ENCODE measurements at regions not wholly inside any gene's neighbourhood (a gene's known extent, or its start where the extent isn't known, plus 50 kb on each side); places are given as distances from the start of the nearest gene placed in this dataset.

GRCh38 chr2:126790987-126791780 lies 107.5 kb upstream of the TEX51 start:
- DNase-seq (ENCODE audit: low read depth), result no peak
- H3K4me3 ChIP-seq (ENCODE audit: low read depth, low read length), result no peak overlapping the region
- no peak for TF ChIP-seq MAX (IDR thresholded peaks at IDR 0.05; ENCODE audit: low read depth, low read length)
- no peak for TF ChIP-seq CTCF (IDR thresholded peaks at IDR 0.05; ENCODE audit: low read depth, low read length)
- TF ChIP-seq MYC (IDR thresholded peaks at IDR 0.05; ENCODE audit: low read depth, low read length), result no peak
- no peak for TF ChIP-seq POLR2A (IDR thresholded peaks at IDR 0.05; ENCODE audit: extremely low read depth, insufficient read length)

GRCh38 chr2:126792186-126792585 lies 106.5 kb upstream of the TEX51 start:
- DNase-seq (ENCODE audit: low read depth), result no peak
- H3K4me3 ChIP-seq (ENCODE audit: low read depth, low read length), result no peak overlapping the region
- TF ChIP-seq POLR2A (IDR thresholded peaks at IDR 0.05; ENCODE audit: extremely low read depth, insufficient read length), result no peak
- TF ChIP-seq MYC (IDR thresholded peaks at IDR 0.05; ENCODE audit: low read depth, low read length), result no peak
- no peak for TF ChIP-seq MAX (IDR thresholded peaks at IDR 0.05; ENCODE audit: low read depth, low read length)
- TF ChIP-seq CTCF (IDR thresholded peaks at IDR 0.05; ENCODE audit: low read depth, low read length), result no peak

GRCh38 chr2:126792993-126793392 lies 105.7 kb upstream of the TEX51 start:
- H3K4me3 ChIP-seq (ENCODE audit: low read depth, low read length), result no peak overlapping the region
- TF ChIP-seq MAX (IDR thresholded peaks at IDR 0.05; ENCODE audit: low read depth, low read length), result no peak
- TF ChIP-seq CTCF (IDR thresholded peaks at IDR 0.05; ENCODE audit: low read depth, low read length), result no peak
- no peak for TF ChIP-seq MYC (IDR thresholded peaks at IDR 0.05; ENCODE audit: low read depth, low read length)
- TF ChIP-seq POLR2A (IDR thresholded peaks at IDR 0.05; ENCODE audit: extremely low read depth, insufficient read length), result no peak
- DNase-seq (ENCODE audit: low read depth), result no peak

- H3K4me3 ChIP-seq (ENCODE audit: low read depth, low read length), result no peak overlapping the region
- no peak for DNase-seq (ENCODE audit: low read depth)
- no peak for TF ChIP-seq MYC (IDR thresholded peaks at IDR 0.05; ENCODE audit: low read depth, low read length)
- TF ChIP-seq MAX (IDR thresholded peaks at IDR 0.05; ENCODE audit: low read depth, low read length), result no peak
- TF ChIP-seq POLR2A (IDR thresholded peaks at IDR 0.05; ENCODE audit: extremely low read depth, insufficient read length), result no peak
- TF ChIP-seq CTCF (IDR thresholded peaks at IDR 0.05; ENCODE audit: low read depth, low read length), result no peak
Measured at GRCh38 chr2:126793885-126794613, 104.6 kb upstream of the TEX51 start.

GRCh38 chr2:126795656-126796055 lies 103.0 kb upstream of the TEX51 start:
- no peak overlapping the region for H3K4me3 ChIP-seq (ENCODE audit: low read depth, low read length)
- TF ChIP-seq POLR2A (IDR thresholded peaks at IDR 0.05; ENCODE audit: extremely low read depth, insufficient read length) (no peak), MYC (IDR thresholded peaks at IDR 0.05; ENCODE audit: low read depth, low read length) (no peak), CTCF (IDR thresholded peaks at IDR 0.05; ENCODE audit: low read depth, low read length) (no peak), MAX (IDR thresholded peaks at IDR 0.05; ENCODE audit: low read depth, low read length) (no peak)
- no peak for DNase-seq (ENCODE audit: low read depth)
